Progenitor cell of endocrine pancreas (in vitro differentiated cells): ENCODE measurements at regions not wholly inside any gene's neighbourhood (a gene's known extent, or its start where the extent isn't known, plus 50 kb on each side); places are given as distances from the start of the nearest gene placed in this dataset.

Experiments used
- DNase-seq: peaks from one replicate; pipeline ENCODE4 v3.0.0; 2021; ENCODE audit warnings: low spot score; ENCODE audit not compliant: unreplicated experiment
- H3K27ac Mint-ChIP-seq: 2 replicates; pipeline ENCODE4 v1.8.0; 2021; ENCODE audit warnings: mild to moderate bottlenecking, moderate library complexity, mixed read lengths
- H3K27me3 Mint-ChIP-seq: 2 replicates; pipeline ENCODE4 v1.8.0; 2021; ENCODE audit warnings: mixed read lengths
- H3K36me3 Mint-ChIP-seq: 2 replicates; pipeline ENCODE4 v1.8.0; 2022; ENCODE audit warnings: mixed read lengths; ENCODE audit not compliant: insufficient read depth
- H3K4me1 Mint-ChIP-seq: 2 replicates; pipeline ENCODE4 v1.8.0; 2021; ENCODE audit warnings: low read depth, mixed read lengths
- H3K4me3 Mint-ChIP-seq: 2 replicates; pipeline ENCODE4 v1.8.0; 2021; ENCODE audit warnings: low read depth, mild to moderate bottlenecking, moderate library complexity, mixed read lengths
- H3K9me3 Mint-ChIP-seq: 2 replicates; pipeline ENCODE4 v1.8.0; 2021; ENCODE audit warnings: low read depth, mixed read lengths
- TF ChIP-seq, protein P1 (sequence below): fragments of 200-600 bp; sonication (generic); IDR thresholded peaks from one replicate; pipeline ENCODE4 v1.5.0; 2021; ENCODE audit warnings: antibody characterized with exemption, mild to moderate bottlenecking; ENCODE audit not compliant: unreplicated experiment

GRCh38 chr1:184896000-184896399, 78.3 kb downstream of the NIBAN1 start:
- TF ChIP-seq, protein P1, sequence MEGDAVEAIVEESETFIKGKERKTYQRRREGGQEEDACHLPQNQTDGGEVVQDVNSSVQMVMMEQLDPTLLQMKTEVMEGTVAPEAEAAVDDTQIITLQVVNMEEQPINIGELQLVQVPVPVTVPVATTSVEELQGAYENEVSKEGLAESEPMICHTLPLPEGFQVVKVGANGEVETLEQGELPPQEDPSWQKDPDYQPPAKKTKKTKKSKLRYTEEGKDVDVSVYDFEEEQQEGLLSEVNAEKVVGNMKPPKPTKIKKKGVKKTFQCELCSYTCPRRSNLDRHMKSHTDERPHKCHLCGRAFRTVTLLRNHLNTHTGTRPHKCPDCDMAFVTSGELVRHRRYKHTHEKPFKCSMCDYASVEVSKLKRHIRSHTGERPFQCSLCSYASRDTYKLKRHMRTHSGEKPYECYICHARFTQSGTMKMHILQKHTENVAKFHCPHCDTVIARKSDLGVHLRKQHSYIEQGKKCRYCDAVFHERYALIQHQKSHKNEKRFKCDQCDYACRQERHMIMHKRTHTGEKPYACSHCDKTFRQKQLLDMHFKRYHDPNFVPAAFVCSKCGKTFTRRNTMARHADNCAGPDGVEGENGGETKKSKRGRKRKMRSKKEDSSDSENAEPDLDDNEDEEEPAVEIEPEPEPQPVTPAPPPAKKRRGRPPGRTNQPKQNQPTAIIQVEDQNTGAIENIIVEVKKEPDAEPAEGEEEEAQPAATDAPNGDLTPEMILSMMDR: no peak
- Mint-ChIP-seq H3K4me3 (no peak overlapping the region), H3K4me1 (peaks cover 5% of the 10 kb centered on the region), H3K36me3 (peaks cover 23% of the 10 kb centered on the region), H3K27me3 (peaks cover 15% of the 10 kb centered on the region), H3K27ac (no peak overlapping the region), H3K9me3 (peaks cover 10% of the 10 kb centered on the region)
- DNase-seq: no peak

GRCh38 chr1:184895086-184895485, 79.2 kb downstream of the NIBAN1 start:
- Mint-ChIP-seq H3K27me3 (peaks cover 9% of the 10 kb centered on the region), H3K9me3 (peaks cover 10% of the 10 kb centered on the region), H3K4me1 (peaks cover 12% of the 10 kb centered on the region), H3K36me3 (peaks cover 22% of the 10 kb centered on the region), H3K27ac (no peak overlapping the region), H3K4me3 (no peak overlapping the region)
- TF ChIP-seq, protein P1: no peak
- DNase-seq: no peak

GRCh38 chr1:184893695-184894094, 80.6 kb downstream of the NIBAN1 start:
- Mint-ChIP-seq H3K4me3 (no peak overlapping the region), H3K36me3 (peaks cover 18% of the 10 kb centered on the region), H3K27me3 (peaks cover 4% of the 10 kb centered on the region), H3K9me3 (peaks cover 10% of the 10 kb centered on the region), H3K27ac (no peak overlapping the region), H3K4me1 (peaks cover 14% of the 10 kb centered on the region)
- TF ChIP-seq, protein P1: no peak
- no peak for DNase-seq

DNA sequence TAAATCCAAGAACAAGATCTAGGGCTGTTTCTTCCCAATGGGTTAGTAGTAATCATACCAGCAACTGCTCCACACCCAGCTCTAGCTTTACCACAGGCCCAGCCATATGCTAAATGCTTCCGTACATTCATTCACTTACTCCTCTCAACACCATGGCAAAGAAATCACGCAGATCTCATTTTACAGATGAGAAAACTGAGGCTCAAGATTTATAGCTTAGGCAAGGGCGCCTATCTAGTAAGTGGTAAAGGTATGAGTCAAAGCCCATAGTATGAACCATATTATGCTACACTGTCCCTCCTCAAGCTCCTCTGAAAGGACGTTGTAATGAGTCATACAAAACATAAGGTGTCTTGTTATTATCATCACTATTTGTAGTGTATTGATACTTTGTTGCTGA, 82.2 kb downstream of the NIBAN1 start:
- H3K27ac Mint-ChIP-seq: no peak overlapping the region
- H3K4me1 Mint-ChIP-seq: peaks cover 18% of the 10 kb centered on the region
- no peak overlapping the region for H3K4me3 Mint-ChIP-seq
- H3K9me3 Mint-ChIP-seq: peaks cover 3% of the 10 kb centered on the region
- TF ChIP-seq, protein P1: no peak
- H3K36me3 Mint-ChIP-seq: peaks cover 13% of the 10 kb centered on the region
- DNase-seq: no peak
- no peaks in the 10 kb centered on the region for H3K27me3 Mint-ChIP-seq

- peaks cover 18% of the 10 kb centered on the region for H3K4me1 Mint-ChIP-seq
- H3K9me3 Mint-ChIP-seq: no peaks in the 10 kb centered on the region
- no peak overlapping the region for H3K4me3 Mint-ChIP-seq
- DNase-seq: no peak
- peaks cover 9% of the 10 kb centered on the region for H3K36me3 Mint-ChIP-seq
- peaks cover 1% of the 10 kb centered on the region for H3K27me3 Mint-ChIP-seq
- TF ChIP-seq, protein P1: no peak
- H3K27ac Mint-ChIP-seq: no peak overlapping the region
Measured at GRCh38 chr1:184891440-184891839, 82.9 kb downstream of the NIBAN1 start.
